H9 (cell line): ENCODE measurements at regions not wholly inside any gene's neighbourhood (a gene's known extent, or its start where the extent isn't known, plus 50 kb on each side); places are given as distances from the start of the nearest gene placed in this dataset.

Source experiments
- DNase-seq: peaks from one replicate; pipeline ENCODE4 v3.0.0-alpha.2; 2017
- H2AFZ ChIP-seq: one replicate; pipeline ENCODE4 v1.6.1; 2013; ENCODE audit warnings: mild to moderate bottlenecking, low read length, control low read depth, moderate library complexity
- H2AK5ac ChIP-seq: 2 replicates; pipeline ENCODE4 v1.6.1; 2013; ENCODE audit warnings: low read length, control low read depth, mixed read lengths; ENCODE audit not compliant: insufficient read length
- H2BK120ac ChIP-seq: one replicate; pipeline ENCODE4 v1.6.1; 2013; ENCODE audit warnings: low read depth, mild to moderate bottlenecking, low read length, control low read depth, inconsistent platforms; ENCODE audit not compliant: poor library complexity, severe bottlenecking
- H2BK12ac ChIP-seq: 2 replicates; pipeline ENCODE4 v1.6.1; 2013; ENCODE audit warnings: low read length, control low read depth, mixed read lengths, low read depth; ENCODE audit not compliant: insufficient read length
- H2BK15ac ChIP-seq: 2 replicates; pipeline ENCODE4 v1.6.1; 2013; ENCODE audit warnings: low read depth, low read length, control low read depth
- H2BK20ac ChIP-seq: one replicate; pipeline ENCODE4 v1.6.1; 2013; ENCODE audit warnings: low read depth, mild to moderate bottlenecking, low read length, control low read depth, inconsistent platforms; ENCODE audit not compliant: poor library complexity, severe bottlenecking
- H2BK5ac ChIP-seq: 2 replicates; pipeline ENCODE4 v1.6.1; 2013; ENCODE audit warnings: low read length, control low read depth, mixed read lengths; ENCODE audit not compliant: insufficient read length
- H3K14ac ChIP-seq: 2 replicates; pipeline ENCODE4 v1.6.1; 2013; ENCODE audit warnings: low read length, control low read depth; ENCODE audit not compliant: insufficient read depth
- H3K18ac ChIP-seq: 2 replicates; pipeline ENCODE4 v1.6.1; 2013; ENCODE audit warnings: low read depth, mild to moderate bottlenecking, mixed read lengths, low read length, control low read depth; ENCODE audit not compliant: insufficient read length
- H3K23ac ChIP-seq: 2 replicates; pipeline ENCODE4 v1.6.1; 2013; ENCODE audit warnings: low read length, control low read depth, mixed read lengths, low read depth; ENCODE audit not compliant: insufficient read length
- H3K23me2 ChIP-seq: 2 replicates; pipeline ENCODE4 v1.6.1; 2013; ENCODE audit warnings: low read depth, mild to moderate bottlenecking, mixed read lengths, low read length, control low read depth; ENCODE audit not compliant: insufficient read length, poor library complexity, severe bottlenecking
- H3K27ac ChIP-seq: 2 replicates; pipeline ENCODE4 v1.5.1; 2013; ENCODE audit warnings: low read length, control low read depth, mixed read lengths, low read depth; ENCODE audit not compliant: insufficient read length
- H3K27me3 ChIP-seq: 2 replicates; pipeline ENCODE4 v1.6.1; 2013; ENCODE audit warnings: low read length, control low read depth, inconsistent platforms; ENCODE audit not compliant: insufficient read depth
- H3K4ac ChIP-seq: 2 replicates; pipeline ENCODE4 v1.6.1; 2013; ENCODE audit warnings: low read depth, mild to moderate bottlenecking, control low read depth, inconsistent platforms, low read length, moderate library complexity
- H3K4me1 ChIP-seq: 2 replicates; pipeline ENCODE4 v1.6.1; 2013; ENCODE audit warnings: low read length, control low read depth, inconsistent platforms; ENCODE audit not compliant: insufficient read depth
- H3K4me2 ChIP-seq: 2 replicates; pipeline ENCODE4 v1.6.1; 2013; ENCODE audit warnings: low read length, control low read depth, mixed read lengths; ENCODE audit not compliant: insufficient read length, insufficient read depth
- H3K56ac ChIP-seq: 2 replicates; pipeline ENCODE4 v1.6.1; 2013; ENCODE audit warnings: low read depth, mild to moderate bottlenecking, mixed read lengths, low read length, control low read depth; ENCODE audit not compliant: insufficient read length
- H3K79me1 ChIP-seq: 2 replicates; pipeline ENCODE4 v1.6.1; 2013; ENCODE audit warnings: low read depth, mild to moderate bottlenecking, moderate library complexity, low read length, control low read depth, inconsistent platforms; ENCODE audit not compliant: insufficient read depth, poor library complexity, severe bottlenecking
- H3K79me2 ChIP-seq: 2 replicates; pipeline ENCODE4 v1.6.1; 2013; ENCODE audit warnings: low read length, control low read depth, inconsistent platforms; ENCODE audit not compliant: insufficient read depth
- H3K9ac ChIP-seq: 2 replicates; pipeline ENCODE4 v1.6.1; 2013; ENCODE audit warnings: low read length, control low read depth, mixed read lengths; ENCODE audit not compliant: insufficient read length; ENCODE audit errors: extremely low read depth
- H3K9me3 ChIP-seq: one replicate; pipeline ENCODE4 v1.6.1; 2013; ENCODE audit warnings: low read depth, low read length, inconsistent platforms; ENCODE audit not compliant: control insufficient read depth
- H3T11ph ChIP-seq: one replicate; pipeline ENCODE4 v1.6.1; 2013; ENCODE audit warnings: mild to moderate bottlenecking, low read length, control low read depth, inconsistent platforms
- H4K20me1 ChIP-seq: one replicate; pipeline ENCODE4 v1.6.1; 2013; ENCODE audit not compliant: control insufficient read depth, insufficient read length, insufficient read depth
- H4K5ac ChIP-seq: 2 replicates; pipeline ENCODE4 v1.6.1; 2013; ENCODE audit warnings: low read depth, mild to moderate bottlenecking, mixed read lengths, low read length, control low read depth; ENCODE audit not compliant: insufficient read length
- H4K8ac ChIP-seq: replicated peaks from 2 replicates; pipeline ENCODE4 v1.6.1; 2013; ENCODE audit warnings: low read length, control low read depth, mixed read lengths, low read depth; ENCODE audit not compliant: insufficient read length
- H4K91ac ChIP-seq: 2 replicates; pipeline ENCODE4 v1.6.1; 2013; ENCODE audit warnings: low read depth, mild to moderate bottlenecking, moderate library complexity, mixed read lengths, low read length, control low read depth; ENCODE audit not compliant: insufficient read length
- H3K27ac Mint-ChIP-seq, 3 experiments: 2 replicates in 2 of 3; 3 replicates in 1 of 3; pipeline ENCODE4 v1.8.0; 2020 to 2021; ENCODE audit warnings: mixed read lengths in 3 of 3, mild to moderate bottlenecking in 1 of 3, moderate library complexity in 1 of 3
- H3K27me3 Mint-ChIP-seq: 2 replicates; pipeline ENCODE4 v1.8.0; 2021; ENCODE audit warnings: low read depth, mild to moderate bottlenecking, moderate library complexity, mixed read lengths
- H3K36me3 Mint-ChIP-seq, 3 experiments: 2 replicates in 2 of 3; 3 replicates in 1 of 3; pipeline ENCODE4 v1.8.0; 2020 to 2021; ENCODE audit warnings: low read depth in 3 of 3, mixed read lengths in 3 of 3; ENCODE audit not compliant: insufficient read depth in 1 of 3
- H3K4me1 Mint-ChIP-seq, 2 experiments: 2 replicates each; pipeline ENCODE4 v1.8.0; 2020; ENCODE audit warnings: mixed read lengths in 2 of 2
- H3K4me3 Mint-ChIP-seq, 2 experiments: 2 replicates in 1 of 2; 3 replicates in 1 of 2; pipeline ENCODE4 v1.8.0; 2020 to 2021; ENCODE audit warnings: mild to moderate bottlenecking in 2 of 2, mixed read lengths in 2 of 2, moderate library complexity in 1 of 2
- H3K9me3 Mint-ChIP-seq, 2 experiments: 2 replicates in 1 of 2; 3 replicates in 1 of 2; pipeline ENCODE4 v1.8.0; 2020; ENCODE audit warnings: mild to moderate bottlenecking in 2 of 2, mixed read lengths in 2 of 2, moderate library complexity in 1 of 2
- CTCF ChIP-seq: fragments of 200-600 bp; sonication (generic); conservative IDR thresholded peaks from 3 replicates; pipeline ENCODE4 v1.8.0; 2021; ENCODE audit warnings: antibody characterized with exemption, mild to moderate bottlenecking
- WGBS: extraction: QIAGEN DNeasy Blood & Tissue Kit; methylation state at CpG from one replicate; pipeline ENCODE4 v1.1.7; 2013; ENCODE audit warnings: missing lambda C conversion rate, low lambda C conversion rate, mixed read lengths; ENCODE audit not compliant: insufficient read length; ENCODE audit errors: extremely low coverage; 5-methylcytosine and 5-hydroxymethylcytosine counted together

- Histone ChIP-seq H3K79me1 (no peaks in the 10 kb centered on the region), H4K5ac (no peak overlapping the region), H3K9ac (no peak overlapping the region), H2BK5ac (no peak overlapping the region), H3K4me2 (no peak overlapping the region), H2BK120ac (no peak overlapping the region), H4K8ac (no peak overlapping the region), H3K18ac (no peak overlapping the region), H3K9me3 (no peaks in the 10 kb centered on the region), H2BK12ac (no peak overlapping the region), H2AFZ (no peak overlapping the region), H3K56ac (no peak overlapping the region), H3T11ph (no peak overlapping the region), H3K79me2 (no peaks in the 10 kb centered on the region), H3K14ac (no peak overlapping the region), H4K20me1 (no peaks in the 10 kb centered on the region), H4K91ac (no peak overlapping the region), H3K23me2 (no peaks in the 10 kb centered on the region), H3K4me1 (no peaks in the 10 kb centered on the region), H3K27ac (no peak overlapping the region), H2BK20ac (no peak overlapping the region), H2BK15ac (no peak overlapping the region), H3K23ac (no peak overlapping the region), H3K27me3 (no peaks in the 10 kb centered on the region), H3K4ac (no peak overlapping the region), H2AK5ac (no peak overlapping the region)
- no peak for TF ChIP-seq CTCF
- Mint-ChIP-seq H3K27ac (no peak overlapping the region), H3K27me3 (no peaks in the 10 kb centered on the region), H3K4me3 (no peak overlapping the region), H3K36me3 (no peaks in the 10 kb centered on the region), H3K9me3 (no peaks in the 10 kb centered on the region), H3K4me1 (0 out of 4 replicates have a peak, but pooled peaks cover 0 to 5% of the 10 kb centered on the region in 2 experiments)
- no peak for DNase-seq
- no CpG with 5 or more reads among the region's 2 CpGs for WGBS
Measured at GRCh38 chr3:75224412-75224811, 439.7 kb upstream of the FRG2C start.
